HL-60 (cell line): ENCODE measurements at regions not wholly inside any gene's neighbourhood (a gene's known extent, or its start where the extent isn't known, plus 50 kb on each side); places are given as distances from the start of the nearest gene placed in this dataset.

ENCODE experiments used
- DNase-seq, 2 experiments: peaks; one replicate each; pipeline ENCODE4 v3.0.0-alpha.2; 2010 to 2020; ENCODE audit warnings: low read depth in 1 of 2, low spot score in 1 of 2
- H3K27ac ChIP-seq: fragments of 250-450 bp; sonication (Bioruptor Pico); replicated peaks from 2 replicates; pipeline ENCODE4 v1.5.1; 2020; ENCODE audit warnings: mild to moderate bottlenecking, moderate library complexity
- H3K27me3 ChIP-seq: fragments of 250-450 bp; sonication (Bioruptor Pico); 2 replicates; pipeline ENCODE4 v1.5.1; 2021; ENCODE audit warnings: mild to moderate bottlenecking, moderate library complexity; ENCODE audit not compliant: insufficient read depth, poor library complexity, severe bottlenecking
- H3K4me3 ChIP-seq: replicated peaks from 2 replicates; pipeline ENCODE4 v1.5.1; 2011; ENCODE audit warnings: mild to moderate bottlenecking, control low read depth, low read length; ENCODE audit not compliant: insufficient read depth
- CTCF ChIP-seq: IDR thresholded peaks from one replicate; pipeline ENCODE4 v1.5.1; 2011; ENCODE audit warnings: low read length, control low read depth, inconsistent platforms; ENCODE audit not compliant: insufficient read depth
- GABPA ChIP-seq: IDR thresholded peaks from 2 replicates; pipeline ENCODE4 v1.6.1; 2012; ENCODE audit warnings: low read depth
- POLR2AphosphoS5 ChIP-seq: IDR thresholded peaks from 2 replicates; pipeline ENCODE4 v1.6.1; 2012; ENCODE audit warnings: low read depth
- REST ChIP-seq: IDR thresholded peaks from 2 replicates; pipeline ENCODE4 v1.6.1; 2012; ENCODE audit warnings: low read depth; ENCODE audit not compliant: insufficient replicate concordance
- SPI1 ChIP-seq: IDR thresholded peaks from 2 replicates; pipeline ENCODE4 v1.6.1; 2012; ENCODE audit warnings: low read depth, mild to moderate bottlenecking, borderline replicate concordance

GRCh38 chr3:150132101-150132749 lies 161.5 kb upstream of the PFN2 start:
- DNase-seq, result no peak
- Histone ChIP-seq H3K27ac (no peak overlapping the region), H3K4me3 (no peak overlapping the region), H3K27me3 (peaks cover 2% of the 10 kb centered on the region)
- peak; percentile 88 for TF ChIP-seq SPI1
- TF ChIP-seq GABPA, result no peak
- TF ChIP-seq CTCF, result no peak
- TF ChIP-seq POLR2AphosphoS5, result no peak

GRCh38 chr3:150131663-150132062 lies 161.0 kb upstream of the PFN2 start:
- TF ChIP-seq GABPA, result no peak
- no peak for TF ChIP-seq CTCF
- no peak for TF ChIP-seq REST
- no peak for TF ChIP-seq POLR2AphosphoS5
- TF ChIP-seq SPI1, result no peak
- DNase-seq, result no peak

GRCh38 chr3:150130404-150131100 lies 159.9 kb upstream of the PFN2 start:
- no peak for DNase-seq
- no peak for TF ChIP-seq POLR2AphosphoS5
- no peak for TF ChIP-seq CTCF
- TF ChIP-seq REST, result no peak
- no peak for TF ChIP-seq SPI1
- no peak for TF ChIP-seq GABPA
- Histone ChIP-seq H3K27ac (no peak overlapping the region), H3K4me3 (no peak overlapping the region), H3K27me3 (no peaks in the 10 kb centered on the region)

More at GRCh38 chr3:150131663-150132062, 161.0 kb upstream of the PFN2 start:
- Histone ChIP-seq H3K27ac (no peak overlapping the region), H3K4me3 (no peak overlapping the region), H3K27me3 (no peaks in the 10 kb centered on the region)
